Hypothalamus (tissue), 51 donors: ENCODE measurements at regions not wholly inside any gene's neighbourhood (a gene's known extent, or its start where the extent isn't known, plus 50 kb on each side); places are given as distances from the start of the nearest gene placed in this dataset.
"Not testable (repeated sequence)": the region's sequence is repeated elsewhere in the genome, so short reads cannot be mapped to it uniquely, and the experiment has no call there.

Experiments used
- DNase-seq, 51 donors: peaks; one replicate each; lab custom pipeline; 2025; lab: John Stamatoyannopoulos, UW

DNA sequence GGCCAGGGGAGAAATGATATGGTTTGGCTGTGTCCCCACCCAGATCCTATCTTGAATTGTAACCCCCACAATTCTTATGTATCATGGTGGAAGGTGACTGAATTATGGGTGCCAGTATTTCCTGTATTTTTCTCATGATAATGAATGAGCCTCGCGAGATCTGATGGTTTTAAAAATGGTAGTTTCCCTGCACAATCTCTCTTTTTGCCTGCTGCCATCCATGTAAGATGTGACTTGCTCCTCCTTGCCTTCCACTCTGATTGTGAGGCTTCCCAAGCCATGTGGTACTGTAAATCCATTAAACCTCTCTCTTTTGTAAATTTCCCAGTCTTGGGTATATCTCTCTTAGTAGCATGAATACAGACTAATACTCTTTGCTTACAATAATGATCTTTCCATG is 1453.9 kb upstream of the B3GALT2 start:
- DNase-seq = no peak

DNA sequence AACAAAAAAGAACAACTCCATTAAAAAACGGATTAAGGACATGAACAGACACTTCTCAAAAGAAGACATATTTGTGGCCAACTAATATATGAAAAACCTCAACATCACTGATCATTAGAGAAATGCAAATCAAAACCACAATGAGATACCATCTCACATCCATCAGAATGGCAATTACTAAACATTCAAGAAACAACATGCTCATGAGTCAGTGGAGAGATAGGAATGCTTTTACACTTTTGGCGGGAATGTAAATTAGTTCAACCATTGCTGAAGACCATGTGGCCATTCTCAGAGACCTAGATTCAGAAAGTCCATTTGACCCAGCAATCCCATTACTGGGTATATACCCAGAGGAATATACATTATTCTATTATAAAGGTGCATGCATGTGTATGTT is 1442.6 kb upstream of the B3GALT2 start:
- no peak for DNase-seq

DNA sequence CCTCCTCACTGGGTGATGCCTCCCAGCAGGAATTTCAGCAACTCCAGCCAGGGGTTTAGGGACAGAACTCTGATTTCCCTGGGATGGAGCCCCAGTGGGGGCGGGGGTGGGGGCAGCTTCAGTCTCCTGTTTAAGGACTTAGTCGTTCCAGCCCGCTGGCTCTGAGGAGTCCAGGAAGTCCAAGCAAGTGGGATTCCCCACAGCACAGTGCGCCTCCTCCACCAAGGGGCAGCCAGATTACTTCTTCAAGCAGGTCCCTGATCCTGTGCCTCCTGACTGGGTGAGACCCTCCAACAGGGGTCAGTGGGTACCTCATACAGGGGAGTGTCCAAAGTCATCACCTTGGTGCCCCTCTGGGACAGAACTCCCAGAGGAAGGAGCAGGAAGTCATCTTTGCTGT is 1438.4 kb upstream of the B3GALT2 start:
- no peak for DNase-seq

DNA sequence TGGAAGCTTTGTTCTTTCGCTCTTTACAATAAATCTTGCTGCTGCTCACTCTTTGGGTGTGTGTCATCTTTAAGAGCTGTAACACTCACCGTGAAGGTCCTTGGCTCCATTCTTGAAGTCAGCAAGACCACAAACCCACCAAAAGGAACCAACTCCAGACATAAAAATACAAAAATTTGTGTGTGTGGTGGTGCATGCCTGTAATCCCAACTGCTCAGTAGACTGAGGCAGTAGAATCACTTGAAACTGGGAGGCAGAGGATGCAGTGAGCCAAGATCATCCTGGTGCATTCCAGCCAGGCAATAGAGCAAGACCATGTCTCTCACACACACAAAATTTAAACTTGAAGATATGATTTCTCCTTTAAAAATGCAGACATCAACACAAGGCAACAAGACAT is 1431.7 kb upstream of the B3GALT2 start:
- no peak for DNase-seq

DNA sequence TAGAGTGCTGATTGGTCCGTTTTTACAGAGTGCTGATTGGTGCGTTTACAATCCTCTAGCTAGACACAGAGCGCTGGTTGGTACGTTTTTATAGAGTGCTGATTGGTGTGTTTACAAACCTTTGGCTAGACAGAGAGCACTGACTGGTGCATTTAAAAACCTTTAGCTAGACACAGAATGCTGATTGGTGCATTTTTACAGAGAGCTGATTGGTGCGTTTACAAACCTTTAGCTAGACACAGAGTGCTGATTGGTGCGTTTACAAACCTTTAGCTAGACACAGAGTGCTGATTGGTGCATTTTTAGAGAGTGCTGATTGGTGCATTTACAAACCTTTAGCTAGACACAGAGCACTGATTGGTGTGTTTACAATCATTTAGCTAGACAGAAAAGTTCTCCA is 1430.9 kb upstream of the B3GALT2 start:
- DNase-seq = not testable (repeated sequence)

DNA sequence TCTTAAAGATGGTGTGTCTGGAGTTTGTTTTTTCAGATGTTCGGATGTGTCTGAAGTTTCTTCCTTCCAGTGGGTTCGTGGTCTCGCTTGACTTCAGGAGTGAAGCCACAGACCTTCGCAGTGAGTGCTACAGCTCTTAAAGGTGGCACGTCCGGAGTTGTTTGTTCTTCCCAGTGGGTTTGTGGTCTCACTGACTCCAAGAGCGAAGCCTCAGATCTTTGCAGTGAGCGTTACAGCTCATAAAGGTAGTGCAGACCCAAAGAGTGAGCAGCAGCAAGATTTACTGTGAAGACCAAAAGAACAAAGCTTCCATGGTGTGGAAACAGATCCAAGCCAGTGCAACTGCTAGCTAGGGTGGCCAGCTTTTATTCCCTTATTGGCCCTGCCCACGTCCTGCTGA is 1430.4 kb upstream of the B3GALT2 start:
- no peak for DNase-seq

DNA sequence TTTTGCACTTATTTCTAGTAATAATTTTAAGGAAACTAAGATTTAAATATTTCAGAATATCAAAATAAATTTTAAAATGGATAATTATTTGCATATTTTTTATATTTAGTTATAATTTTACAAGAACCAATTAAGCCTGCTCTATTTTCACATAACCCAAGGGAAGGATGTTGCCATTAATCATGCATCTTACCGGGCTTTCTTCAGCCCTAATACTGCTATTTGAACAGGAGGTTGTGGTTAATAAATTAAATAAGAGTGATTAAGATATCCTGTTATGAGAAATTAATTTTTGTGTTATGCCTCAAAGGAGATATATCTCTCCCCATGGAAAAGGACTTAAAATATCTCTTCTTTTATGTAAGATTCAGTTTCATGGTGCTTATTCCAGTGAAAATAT is 1415.8 kb upstream of the B3GALT2 start:
- no peak for DNase-seq

DNA sequence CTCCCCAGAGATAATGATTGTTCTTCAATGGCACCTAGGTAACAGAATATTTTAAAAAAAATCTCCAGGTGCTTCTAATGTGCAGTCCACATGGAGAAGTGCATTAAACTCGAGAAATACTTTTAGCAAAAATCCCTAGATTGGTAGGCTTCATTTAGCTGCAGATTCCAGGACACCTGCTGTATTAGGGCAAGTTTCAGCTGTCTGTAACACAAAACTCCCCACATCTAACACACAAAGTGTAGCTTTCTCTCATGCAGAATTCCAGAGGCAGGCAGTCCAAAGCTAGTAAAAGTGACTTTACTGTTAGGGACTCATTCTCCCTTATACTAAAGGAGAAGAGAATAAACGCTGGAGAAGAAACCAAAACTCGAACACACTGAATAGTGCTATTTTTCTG is 1414.3 kb upstream of the B3GALT2 start:
- no peak for DNase-seq

DNA sequence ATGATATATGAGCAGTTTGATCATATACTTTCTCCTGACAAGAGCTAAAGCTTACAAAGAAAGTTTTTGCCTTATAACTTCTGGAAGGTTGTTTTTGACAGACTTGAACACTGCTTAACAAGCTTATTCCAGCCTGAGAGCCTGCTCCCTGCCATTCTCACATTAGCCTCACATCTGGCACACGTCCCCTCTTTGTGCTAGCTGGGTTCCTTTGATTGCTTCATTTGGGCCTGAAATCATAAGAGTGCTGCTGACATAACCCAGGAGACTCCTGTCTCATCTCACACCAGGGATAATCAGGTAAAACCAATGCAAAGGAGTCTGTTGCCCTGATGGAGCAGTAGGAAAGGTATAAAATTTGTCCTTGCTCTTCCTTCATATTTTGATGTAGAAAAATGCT is 1411.7 kb upstream of the B3GALT2 start:
- DNase-seq = no peak

DNA sequence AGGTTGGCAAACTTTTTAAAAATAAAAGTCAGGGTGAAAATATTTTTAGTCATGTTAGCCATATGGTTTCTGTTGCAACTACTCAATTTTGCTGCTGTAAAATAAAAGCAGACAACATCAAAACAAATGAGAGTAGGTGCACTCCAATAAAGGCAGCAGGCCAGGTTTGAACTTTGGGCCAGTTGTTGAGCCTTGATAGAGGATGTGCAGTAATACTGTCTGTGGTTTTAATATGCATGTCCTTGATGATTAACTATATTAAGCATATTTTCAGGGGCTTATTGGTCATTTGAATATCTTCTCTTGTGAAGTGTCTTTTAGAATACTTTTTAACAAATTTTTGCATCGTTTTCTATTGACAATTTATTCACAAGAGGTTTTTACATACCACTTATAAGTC is 1399.9 kb upstream of the B3GALT2 start:
- no peak for DNase-seq

DNA sequence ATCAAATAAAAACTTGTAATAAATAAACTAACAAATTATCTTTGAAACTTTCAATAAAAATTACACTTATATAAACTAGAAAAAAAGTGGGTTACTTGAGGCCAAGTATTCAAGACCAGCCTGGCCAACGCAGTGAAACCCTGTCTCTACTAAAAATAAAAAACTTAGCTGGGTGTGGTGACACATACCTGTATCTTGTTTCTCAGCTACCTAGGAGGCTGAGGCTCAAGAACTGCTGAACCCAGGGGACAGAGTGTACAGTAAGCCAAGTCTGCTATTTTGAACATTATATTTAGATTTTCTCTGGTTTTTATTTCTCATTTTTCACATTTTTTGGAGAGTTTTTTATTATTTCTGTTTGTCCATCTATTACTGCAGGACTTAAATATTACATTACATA is 1397.6 kb upstream of the B3GALT2 start:
- DNase-seq = no peak

DNA sequence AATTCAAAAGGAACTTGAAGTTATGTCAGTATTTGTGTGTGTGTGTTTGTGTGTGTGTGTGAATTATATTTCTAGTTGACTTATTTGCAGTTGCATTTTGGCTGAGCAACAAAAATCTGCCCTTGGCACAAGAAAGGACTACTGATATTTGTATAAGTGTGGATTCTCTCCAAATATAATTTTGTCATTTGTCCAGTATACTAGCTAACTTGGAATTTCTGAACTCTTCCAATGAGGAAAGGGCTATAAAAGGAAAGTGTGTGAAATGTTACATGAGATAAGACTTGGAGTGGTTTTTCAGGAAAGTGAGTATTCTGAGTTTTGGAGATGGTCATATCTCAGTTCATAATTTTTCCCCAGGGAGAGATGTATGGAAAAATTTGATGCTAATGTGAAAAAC is 1384.1 kb upstream of the B3GALT2 start:
- no peak for DNase-seq

DNA sequence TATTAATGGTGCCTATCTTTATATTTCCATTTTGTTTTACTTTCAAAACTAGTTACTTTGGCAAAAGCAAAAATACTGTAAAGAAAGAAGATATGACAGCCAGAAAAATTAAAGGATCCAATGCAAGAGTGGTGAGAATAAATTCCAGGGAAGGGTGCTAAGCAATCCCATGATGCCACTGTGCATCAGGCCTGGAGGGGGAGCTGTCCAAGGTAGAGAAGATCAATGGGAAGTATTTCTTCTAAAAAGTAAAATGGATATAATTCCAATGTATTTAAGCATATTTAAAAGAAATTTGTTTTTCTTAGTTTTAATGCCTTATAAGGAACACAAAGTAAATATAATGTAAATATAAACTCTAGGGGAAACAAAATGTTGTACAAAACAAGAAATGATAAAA is 1382.2 kb upstream of the B3GALT2 start:
- DNase-seq = no peak

DNA sequence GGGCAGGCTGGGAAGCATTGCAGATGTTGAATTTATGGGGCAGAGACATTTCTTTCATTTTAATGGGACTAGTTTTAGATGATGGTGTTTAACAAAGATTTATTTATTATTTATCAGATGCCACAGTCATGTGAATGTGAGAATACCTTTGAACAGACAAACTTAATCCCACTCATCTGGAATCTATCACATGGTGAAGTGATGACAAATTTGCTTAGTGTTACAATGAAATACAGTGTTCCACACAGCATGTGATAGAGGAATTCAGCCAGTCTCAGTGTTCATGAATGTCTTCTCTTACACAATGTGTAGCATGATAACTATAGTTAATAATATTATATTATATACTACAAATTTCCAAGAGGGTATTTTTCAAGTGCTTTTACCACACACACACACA is 1361.7 kb upstream of the B3GALT2 start:
- DNase-seq = no peak

DNA sequence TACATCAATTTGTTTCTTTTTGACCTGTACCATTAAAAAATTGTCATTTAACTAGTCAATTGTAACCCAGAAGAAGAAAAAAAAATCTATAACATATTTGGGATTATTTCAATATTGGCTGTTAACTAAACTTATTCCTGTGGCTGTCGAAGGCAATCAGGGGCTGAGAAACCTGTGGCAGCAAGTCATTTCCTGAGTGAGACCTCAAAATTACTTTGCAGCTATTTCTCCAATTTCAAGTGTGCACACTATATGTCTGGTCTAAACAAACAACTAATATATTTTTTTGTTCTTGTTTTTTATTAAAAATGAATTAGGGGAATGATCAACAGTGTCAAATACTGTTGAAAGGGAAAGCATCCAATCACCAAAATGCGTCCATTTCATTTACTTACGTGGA is 1357.6 kb upstream of the B3GALT2 start:
- DNase-seq = no peak

DNA sequence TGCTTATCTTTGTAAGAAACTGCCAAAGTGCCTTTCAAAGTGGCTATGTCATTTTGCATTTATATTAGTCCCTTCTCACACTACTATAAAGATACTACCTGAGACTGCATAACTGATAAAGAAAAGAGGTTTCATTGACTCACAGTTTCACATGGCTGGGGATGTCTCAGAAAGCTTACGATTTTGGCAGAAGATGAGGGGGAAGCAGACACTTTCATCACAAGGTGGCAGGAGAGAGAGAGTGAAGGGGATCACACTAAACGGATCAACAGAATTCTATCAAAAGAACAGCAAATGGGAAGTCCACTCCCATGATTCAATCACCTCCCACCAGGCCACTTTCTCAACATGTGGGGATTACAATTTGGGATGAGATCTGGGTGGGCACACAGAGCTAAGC is 1352.0 kb upstream of the B3GALT2 start:
- DNase-seq = no peak

DNA sequence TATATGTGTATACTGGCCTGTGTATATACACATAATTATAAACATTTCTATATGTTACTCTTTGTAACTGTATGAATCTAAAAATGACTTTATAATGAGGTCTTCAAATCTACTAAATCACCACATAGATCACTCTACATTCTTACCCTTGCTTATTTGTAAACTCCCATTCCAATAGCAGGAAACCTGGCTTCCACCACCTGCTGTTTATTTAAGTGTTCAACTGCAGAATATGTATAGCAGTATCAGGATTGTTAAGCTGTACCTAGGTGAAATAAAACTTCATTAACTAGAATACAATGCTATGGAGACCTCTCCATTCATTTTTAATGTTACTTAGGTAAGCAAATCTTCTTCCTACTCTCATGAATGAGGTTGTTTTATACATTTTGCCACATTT is 1351.1 kb upstream of the B3GALT2 start:
- no peak for DNase-seq

DNA sequence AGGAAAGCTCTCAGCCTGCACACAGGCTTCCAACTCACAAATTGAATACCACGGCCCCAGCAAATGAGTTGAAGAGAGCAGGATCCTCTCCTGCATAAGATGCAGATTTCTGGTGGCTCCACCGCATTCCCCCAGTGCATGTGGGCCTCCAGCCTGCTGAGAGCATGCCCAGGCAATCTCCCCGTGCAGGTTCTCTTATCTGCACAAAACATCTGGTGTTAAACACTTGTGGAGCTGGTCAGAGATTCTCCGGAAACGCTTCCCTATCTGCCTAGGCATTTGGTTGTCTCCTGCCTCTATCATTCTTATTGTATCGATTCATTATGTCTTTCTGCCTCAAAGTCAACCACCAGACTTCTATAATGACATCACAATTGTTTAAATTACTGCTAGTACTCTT is 1349.0 kb upstream of the B3GALT2 start:
- no peak for DNase-seq

DNA sequence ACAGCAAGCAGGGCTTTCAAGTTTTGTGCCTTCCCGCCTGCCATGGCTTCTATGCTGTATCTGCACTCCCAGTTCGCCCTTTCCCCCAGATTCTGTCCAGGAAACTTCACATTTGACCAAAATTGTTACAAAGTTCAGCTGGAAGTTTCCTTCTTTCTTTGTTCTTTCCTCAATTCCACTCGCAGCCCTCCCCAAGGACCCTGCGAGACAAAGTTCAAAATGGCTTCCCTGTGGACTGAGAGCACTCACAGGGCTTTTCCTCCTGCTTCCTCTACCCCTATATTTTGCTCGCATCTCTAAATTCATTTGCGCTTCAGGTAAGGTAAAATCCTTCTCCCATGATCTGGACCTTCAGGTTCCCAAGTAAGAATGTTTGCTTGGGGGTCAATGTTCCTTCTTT is 1348.4 kb upstream of the B3GALT2 start:
- DNase-seq = no peak

DNA sequence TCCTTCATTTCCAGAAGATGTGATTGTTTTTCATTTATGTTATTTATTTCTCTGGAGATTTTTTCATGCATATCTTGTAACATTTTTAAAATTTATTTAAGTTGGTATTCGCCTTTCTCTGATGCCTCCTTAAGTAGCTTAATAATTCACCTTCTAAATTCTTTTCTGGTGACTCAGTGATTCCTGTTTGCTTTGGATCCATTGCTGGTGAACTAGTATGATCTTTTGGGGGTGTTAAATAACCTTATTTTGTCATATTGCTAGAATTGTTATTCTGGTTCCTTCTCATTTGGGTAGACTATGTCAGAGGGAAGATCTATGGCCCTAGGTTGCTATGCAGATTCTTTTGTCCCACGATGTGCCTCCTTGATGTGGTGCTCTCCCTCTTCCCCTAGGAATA is 1347.2 kb upstream of the B3GALT2 start:
- no peak for DNase-seq

DNA sequence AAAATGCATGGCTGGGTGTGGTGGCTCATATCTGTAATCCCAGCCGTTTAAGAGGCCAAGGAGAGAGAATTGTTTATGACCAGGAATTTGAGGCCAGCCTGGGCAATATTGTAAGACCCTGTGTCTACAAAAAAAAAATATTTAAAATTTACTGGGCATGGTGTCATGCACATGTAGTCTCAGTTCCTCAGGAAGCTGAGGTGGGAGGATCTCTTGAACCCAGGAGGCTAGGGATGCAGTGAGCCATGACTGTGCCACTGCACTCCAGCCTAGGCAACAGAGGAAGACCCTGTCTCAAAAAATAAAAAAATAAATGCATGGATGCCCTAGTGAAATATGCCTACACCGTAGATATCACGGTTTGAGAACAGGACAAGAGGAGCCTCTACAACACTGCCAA is 1331.2 kb upstream of the B3GALT2 start:
- no peak for DNase-seq

DNA sequence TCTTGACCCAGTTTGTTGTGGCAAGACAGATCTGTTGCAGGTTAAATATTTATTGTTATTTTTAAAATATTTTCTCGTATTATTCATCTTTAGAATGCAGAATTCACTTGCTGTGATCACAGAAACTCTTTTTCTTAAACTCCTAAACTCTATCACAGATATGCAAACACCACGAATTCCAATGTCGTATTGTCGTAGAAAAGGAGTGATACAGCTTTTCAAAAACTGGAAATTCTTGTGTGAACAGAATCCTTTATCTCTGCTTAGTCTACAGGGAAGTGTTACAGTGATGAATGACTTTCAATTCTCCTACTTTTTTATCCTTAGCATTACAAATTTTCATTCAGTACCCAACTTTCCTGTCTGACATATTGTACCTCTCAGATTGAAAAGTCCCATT is 1329.5 kb upstream of the B3GALT2 start:
- no peak for DNase-seq

DNA sequence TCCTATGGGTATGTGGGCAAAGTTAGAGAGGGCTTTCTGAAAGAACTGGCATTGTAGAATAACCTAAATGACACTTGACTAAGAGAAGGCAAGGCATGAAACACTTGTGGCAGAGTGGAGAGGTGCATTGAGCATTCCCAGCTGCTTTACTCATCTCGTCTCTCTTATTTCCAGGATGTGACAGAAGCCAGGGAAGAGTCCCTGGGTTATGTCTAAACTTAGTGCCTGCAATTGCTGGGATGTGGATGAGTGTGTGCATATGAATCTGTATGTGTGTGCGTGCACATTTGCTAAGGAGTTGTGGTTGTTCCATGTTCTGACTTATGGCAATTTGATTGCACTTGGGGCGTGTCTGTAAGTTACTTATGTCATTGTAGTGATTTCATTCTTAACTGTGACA is 1326.5 kb upstream of the B3GALT2 start:
- no peak for DNase-seq

DNA sequence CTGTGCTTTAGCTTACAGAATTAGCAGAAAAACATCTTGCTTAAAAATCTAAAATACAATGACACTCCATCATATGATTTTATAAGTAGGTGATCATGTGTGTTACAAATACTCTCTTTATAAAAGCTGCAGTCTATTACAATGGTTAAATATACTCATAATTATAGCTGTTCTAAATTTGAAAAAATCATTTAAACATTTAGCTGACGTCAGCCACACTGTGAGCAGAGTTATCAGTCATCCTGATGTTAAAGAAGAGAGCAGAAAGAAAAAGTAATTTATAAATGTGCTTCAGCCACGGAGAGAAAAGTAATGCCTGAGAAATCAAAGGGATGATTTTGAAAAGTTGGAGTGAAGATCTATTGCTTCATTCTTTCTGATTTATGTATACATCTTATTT is 1325.9 kb upstream of the B3GALT2 start:
- no peak for DNase-seq
